ENCODE measurements at regions not wholly inside any gene's neighbourhood (a gene's known extent, or its start where the extent isn't known, plus 50 kb on each side); places are given as distances from the start of the nearest gene placed in this dataset.
"Not testable (repeated sequence)": the region's sequence is repeated elsewhere in the genome, so short reads cannot be mapped to it uniquely, and the experiment has no call there.

DNA sequence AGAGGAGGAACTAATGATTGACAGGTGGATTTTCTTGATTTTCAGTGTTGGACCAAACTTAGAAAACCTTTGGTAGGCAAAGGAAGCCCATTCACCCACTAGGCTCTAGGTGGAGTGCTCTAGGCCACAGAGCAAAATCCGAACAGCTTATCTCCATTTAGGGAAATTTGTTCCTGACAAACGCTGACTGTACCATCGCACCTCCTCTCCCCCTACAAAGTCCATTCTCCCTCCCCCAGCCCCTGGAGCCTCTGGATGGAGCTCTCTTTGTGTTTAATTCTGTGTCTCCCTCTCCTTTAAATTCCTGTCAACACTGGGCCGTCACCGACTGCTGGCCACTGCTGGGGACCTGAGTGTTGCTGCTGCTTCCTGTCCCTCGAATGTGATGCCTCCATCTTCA is 350.1 kb upstream of the IRX2 start:
- no peak overlapping the region for H2AFZ ChIP-seq (ENCODE audit: low read depth, low read length)
- H3K4me1 ChIP-seq (ENCODE audit: insufficient read depth, low read length), result peaks cover 39% of the 10 kb centered on the region
- H3K4me3 ChIP-seq (ENCODE audit: low read length), result no peak overlapping the region
- H3K9me3 ChIP-seq (ENCODE audit: low read length), result no peaks in the 10 kb centered on the region
- no peaks in the 10 kb centered on the region for H3K36me3 ChIP-seq (ENCODE audit: insufficient read depth, low read length)
- H3K27me3 ChIP-seq (ENCODE audit: insufficient read depth, low read length), result no peaks in the 10 kb centered on the region

DNA sequence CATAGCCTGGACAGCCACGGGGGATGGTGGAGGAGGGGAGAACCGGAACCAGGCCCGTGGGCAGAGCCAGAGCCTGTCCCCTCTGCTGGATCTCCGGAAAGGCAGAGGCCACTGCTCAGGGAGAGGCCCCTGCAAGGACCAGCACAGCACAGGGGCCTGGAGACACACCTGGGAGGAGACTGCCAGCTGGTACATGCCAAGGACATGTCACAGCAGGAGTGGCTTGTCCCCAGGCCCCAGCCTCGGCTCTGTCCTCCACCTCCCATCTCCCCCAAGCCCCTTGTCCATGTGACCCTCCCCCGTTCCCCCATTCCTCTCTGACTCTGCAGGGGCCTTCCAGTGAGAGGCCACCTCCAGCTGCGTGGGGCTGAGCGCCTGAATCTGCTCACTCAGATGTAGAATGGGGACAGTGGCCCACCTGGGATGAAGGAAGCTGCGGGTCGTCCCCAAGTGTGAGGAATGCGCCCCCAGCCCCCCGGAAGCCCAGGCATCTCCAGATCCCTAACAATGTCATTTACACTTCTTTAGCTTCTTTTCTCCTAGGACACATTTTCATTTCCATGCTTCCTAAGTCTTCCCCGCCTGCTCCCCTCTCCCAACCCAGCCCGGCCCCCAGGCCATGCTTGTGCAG is 349.6 kb upstream of the IRX2 start:
- Histone ChIP-seq H3K4me1 (ENCODE audit: insufficient read depth, low read length) (peaks cover 39% of the 10 kb centered on the region), H3K9me3 (ENCODE audit: low read length) (no peaks in the 10 kb centered on the region), H2AFZ (ENCODE audit: low read depth, low read length) (no peak overlapping the region), H3K36me3 (ENCODE audit: insufficient read depth, low read length) (no peaks in the 10 kb centered on the region), H3K4me3 (ENCODE audit: low read length) (no peak overlapping the region), H3K27me3 (ENCODE audit: insufficient read depth, low read length) (no peaks in the 10 kb centered on the region)

DNA sequence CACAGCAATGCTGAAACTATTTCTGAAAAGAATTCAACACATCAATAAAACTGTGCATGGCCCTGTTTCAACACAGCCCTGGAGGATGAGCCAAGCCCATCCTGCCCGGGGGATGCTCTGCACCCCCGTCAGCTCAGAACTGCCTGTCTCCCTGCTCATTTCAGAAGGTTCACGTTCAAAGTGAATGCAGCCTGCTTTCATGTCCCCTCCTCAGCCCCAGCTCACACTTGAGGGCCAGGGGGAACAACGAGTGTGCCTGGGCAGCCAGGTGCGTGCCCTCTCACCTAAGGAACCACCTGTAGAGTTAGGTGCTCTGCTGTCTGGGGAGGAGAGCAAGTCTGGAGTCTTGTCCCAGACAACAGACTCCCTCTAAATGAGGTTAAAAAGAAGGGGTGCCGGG is 348.5 kb upstream of the IRX2 start:
- Histone ChIP-seq H3K27me3 (ENCODE audit: insufficient read depth, low read length) (no peaks in the 10 kb centered on the region), H3K36me3 (ENCODE audit: insufficient read depth, low read length) (no peaks in the 10 kb centered on the region), H3K4me1 (ENCODE audit: insufficient read depth, low read length) (peaks cover 35% of the 10 kb centered on the region), H2AFZ (ENCODE audit: low read depth, low read length) (no peak overlapping the region), H3K4me3 (ENCODE audit: low read length) (no peak overlapping the region), H3K9me3 (ENCODE audit: low read length) (no peaks in the 10 kb centered on the region)

DNA sequence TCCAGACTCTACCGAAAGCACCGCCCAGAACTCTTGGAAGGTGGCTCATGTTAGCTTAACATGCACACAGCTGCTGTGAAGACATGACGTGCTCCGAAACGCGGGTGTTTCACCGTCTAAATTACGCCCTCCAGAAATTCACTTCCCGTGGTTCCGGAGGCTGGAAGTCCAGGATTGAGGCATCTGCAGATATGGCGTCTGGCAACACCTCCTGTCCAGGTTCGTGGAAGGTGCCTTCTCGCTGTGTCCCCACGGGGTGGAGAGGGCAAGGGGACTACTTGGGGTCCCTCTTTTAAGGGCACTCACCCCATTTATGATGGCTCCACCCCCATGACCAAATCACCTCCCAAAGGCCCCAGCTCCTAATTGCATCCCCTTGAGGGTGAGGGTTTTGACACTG is 348.0 kb upstream of the IRX2 start:
- Histone ChIP-seq H3K27me3 (ENCODE audit: insufficient read depth, low read length) (no peaks in the 10 kb centered on the region), H3K36me3 (ENCODE audit: insufficient read depth, low read length) (no peaks in the 10 kb centered on the region), H3K4me3 (ENCODE audit: low read length) (no peak overlapping the region), H3K4me1 (ENCODE audit: insufficient read depth, low read length) (peaks cover 31% of the 10 kb centered on the region), H2AFZ (ENCODE audit: low read depth, low read length) (no peak overlapping the region), H3K9me3 (ENCODE audit: low read length) (no peaks in the 10 kb centered on the region)

DNA sequence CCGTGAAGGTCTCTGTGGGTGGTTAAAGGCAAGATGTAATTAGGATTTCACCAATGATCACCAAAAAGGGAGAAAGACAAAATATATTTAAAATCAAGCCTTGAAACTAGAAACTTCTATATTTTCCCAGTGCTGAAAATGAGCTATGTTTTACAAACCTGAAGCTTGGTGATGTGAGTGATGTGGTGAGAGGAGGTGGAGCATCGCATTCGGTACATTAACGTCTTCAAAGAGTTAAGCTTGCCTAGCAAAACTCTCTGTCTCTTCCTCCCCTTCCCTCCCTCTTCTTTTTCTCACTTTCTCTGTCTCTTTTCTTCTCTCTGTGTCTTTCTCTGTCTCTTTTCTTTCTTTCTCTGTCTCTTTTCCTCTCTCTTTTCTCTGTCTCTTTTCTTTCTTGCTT is 347.3 kb upstream of the IRX2 start:
- no peaks in the 10 kb centered on the region for H3K9me3 ChIP-seq (ENCODE audit: low read length)
- H2AFZ ChIP-seq (ENCODE audit: low read depth, low read length), result no peak overlapping the region
- no peaks in the 10 kb centered on the region for H3K36me3 ChIP-seq (ENCODE audit: insufficient read depth, low read length)
- H3K4me3 ChIP-seq (ENCODE audit: low read length), result no peak overlapping the region
- no peaks in the 10 kb centered on the region for H3K27me3 ChIP-seq (ENCODE audit: insufficient read depth, low read length)
- peaks cover 24% of the 10 kb centered on the region for H3K4me1 ChIP-seq (ENCODE audit: insufficient read depth, low read length)

DNA sequence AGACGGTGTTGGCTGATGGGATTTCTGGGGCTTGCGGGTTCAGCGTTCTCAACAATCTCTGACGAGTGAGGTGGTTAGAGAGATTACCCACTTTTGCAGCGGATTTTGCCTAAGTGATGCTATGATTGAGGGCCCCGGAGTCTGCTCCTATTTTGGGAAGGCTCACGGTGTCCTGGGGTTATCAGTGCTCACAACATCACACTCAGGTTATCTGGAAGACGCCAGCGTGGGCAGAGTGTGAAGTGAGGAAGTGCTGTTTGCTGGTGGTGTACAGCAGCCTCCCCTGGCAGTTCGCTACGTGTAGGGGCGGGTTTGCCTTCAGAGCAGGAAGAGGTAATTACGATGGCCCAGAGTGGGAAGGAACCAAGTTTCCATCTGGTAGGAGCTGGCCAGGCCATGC is 341.2 kb upstream of the IRX2 start:
- Histone ChIP-seq H2AFZ (ENCODE audit: low read depth, low read length) (no peak overlapping the region), H3K36me3 (ENCODE audit: insufficient read depth, low read length) (no peaks in the 10 kb centered on the region), H3K9me3 (ENCODE audit: low read length) (no peaks in the 10 kb centered on the region), H3K4me3 (ENCODE audit: low read length) (no peak overlapping the region), H3K27me3 (ENCODE audit: insufficient read depth, low read length) (no peaks in the 10 kb centered on the region), H3K4me1 (ENCODE audit: insufficient read depth, low read length) (no peaks in the 10 kb centered on the region)

DNA sequence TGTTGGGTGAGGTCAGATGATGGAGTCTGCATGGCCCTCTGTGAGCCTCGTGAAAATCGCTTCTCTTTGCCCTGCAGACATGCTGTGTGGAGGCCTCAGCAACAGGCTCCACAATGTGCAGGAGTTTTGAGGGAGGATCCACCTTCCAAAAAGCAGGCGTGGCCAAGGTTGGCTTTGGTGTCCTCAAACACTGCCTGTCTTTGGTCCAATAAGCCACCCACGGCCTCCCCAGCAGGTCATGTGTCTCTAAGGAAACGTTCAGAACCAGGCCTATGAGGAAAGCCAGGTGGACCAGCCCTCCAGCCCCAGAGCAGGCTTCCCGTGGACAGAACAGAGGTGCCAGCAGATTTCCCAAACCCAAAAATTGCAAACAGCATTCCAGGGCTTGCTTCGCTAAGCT is 340.7 kb upstream of the IRX2 start:
- Histone ChIP-seq H3K4me3 (ENCODE audit: low read length) (no peak overlapping the region), H3K9me3 (ENCODE audit: low read length) (no peaks in the 10 kb centered on the region), H3K36me3 (ENCODE audit: insufficient read depth, low read length) (no peaks in the 10 kb centered on the region), H3K4me1 (ENCODE audit: insufficient read depth, low read length) (no peaks in the 10 kb centered on the region), H3K27me3 (ENCODE audit: insufficient read depth, low read length) (no peaks in the 10 kb centered on the region), H2AFZ (ENCODE audit: low read depth, low read length) (no peak overlapping the region)

DNA sequence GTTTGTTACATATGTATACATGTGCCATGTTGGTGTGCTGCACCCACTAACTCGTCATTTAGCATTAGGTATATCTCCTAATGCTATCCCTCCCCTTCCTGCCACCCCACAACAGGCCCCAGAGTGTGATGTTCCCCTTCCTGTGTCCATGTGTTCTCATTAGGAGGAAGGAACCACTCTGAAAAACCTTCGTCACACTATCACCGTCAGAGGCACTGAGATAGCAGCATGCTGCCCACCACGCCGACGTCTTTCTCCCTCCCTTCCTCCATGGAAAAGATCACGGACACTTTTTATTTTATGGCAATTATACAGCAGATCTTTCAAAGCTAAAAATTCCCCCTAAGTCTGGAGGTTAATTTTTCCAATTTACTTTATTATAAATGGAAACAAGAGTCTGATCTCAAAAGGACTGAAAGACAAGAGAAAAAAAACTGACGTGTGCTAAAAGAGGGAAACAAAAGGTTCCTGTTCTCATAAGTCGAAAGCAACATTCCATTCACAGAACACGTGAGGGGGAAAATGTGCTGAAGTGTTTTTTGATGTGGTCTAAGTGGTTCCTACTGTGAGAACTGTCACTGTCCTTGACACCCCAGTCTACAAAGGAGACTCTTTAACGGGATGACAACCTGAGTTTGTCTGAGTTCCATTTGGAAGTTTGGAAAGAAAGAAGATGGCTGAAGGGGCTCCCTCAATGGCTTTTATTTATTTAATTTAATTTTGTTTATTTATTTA is 339.7 kb upstream of the IRX2 start:
- H3K4me1 ChIP-seq (ENCODE audit: insufficient read depth, low read length), result no peaks in the 10 kb centered on the region
- H3K9me3 ChIP-seq (ENCODE audit: low read length), result no peaks in the 10 kb centered on the region
- no peak overlapping the region for H3K4me3 ChIP-seq (ENCODE audit: low read length)
- no peaks in the 10 kb centered on the region for H3K36me3 ChIP-seq (ENCODE audit: insufficient read depth, low read length)
- H3K27me3 ChIP-seq (ENCODE audit: insufficient read depth, low read length), result no peaks in the 10 kb centered on the region
- H2AFZ ChIP-seq (ENCODE audit: low read depth, low read length), result no peak overlapping the region

DNA sequence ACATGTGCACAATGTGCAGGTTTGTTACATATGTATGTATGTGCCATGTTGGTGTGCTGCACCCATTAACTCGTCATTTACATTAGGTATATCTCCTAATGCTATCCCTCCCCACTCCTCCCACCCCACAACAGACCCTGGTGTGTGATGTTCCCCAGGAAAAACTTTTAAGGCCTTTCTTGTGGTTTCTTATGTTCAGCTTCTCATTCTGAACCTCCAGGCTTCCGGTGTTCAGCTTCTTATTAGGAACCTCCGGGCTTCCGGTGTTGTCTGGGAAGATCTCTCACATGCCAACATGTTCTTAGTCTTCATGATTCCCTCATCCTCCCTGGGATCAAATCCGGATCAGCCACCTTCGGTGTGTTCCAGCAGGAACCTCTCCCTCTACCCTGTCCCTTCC is 338.8 kb upstream of the IRX2 start:
- H3K9me3 ChIP-seq (ENCODE audit: low read length); H3K4me1 ChIP-seq (ENCODE audit: insufficient read depth, low read length); H3K36me3 ChIP-seq (ENCODE audit: insufficient read depth, low read length); H3K27me3 ChIP-seq (ENCODE audit: insufficient read depth, low read length); H3K4me3 ChIP-seq (ENCODE audit: low read length); H2AFZ ChIP-seq (ENCODE audit: low read depth, low read length): not testable (repeated sequence)

DNA sequence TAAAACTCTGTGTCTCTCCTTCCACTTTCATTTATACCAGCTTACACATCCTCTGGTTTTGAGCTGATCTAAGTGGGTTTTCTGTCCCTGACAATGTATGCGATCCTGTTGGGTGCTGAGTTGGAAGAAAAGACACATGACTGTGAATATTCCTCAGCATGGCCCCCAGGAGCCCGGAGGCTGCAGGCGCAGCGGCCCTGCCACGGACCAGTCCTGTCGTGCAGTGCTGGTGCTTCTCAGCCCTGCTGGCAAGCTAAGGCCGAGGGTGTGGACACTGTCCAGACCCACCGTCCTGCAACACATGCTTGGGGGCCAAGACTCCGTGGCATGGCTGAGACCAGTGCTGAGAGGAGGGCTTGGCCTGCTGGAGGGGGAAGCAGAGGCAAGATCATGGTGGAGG is 328.9 kb upstream of the IRX2 start:
- Histone ChIP-seq H3K27me3 (ENCODE audit: insufficient read depth, low read length) (no peaks in the 10 kb centered on the region), H3K36me3 (ENCODE audit: insufficient read depth, low read length) (no peaks in the 10 kb centered on the region), H3K4me3 (ENCODE audit: low read length) (no peak overlapping the region), H3K9me3 (ENCODE audit: low read length) (peaks cover 2% of the 10 kb centered on the region), H2AFZ (ENCODE audit: low read depth, low read length) (no peak overlapping the region), H3K4me1 (ENCODE audit: insufficient read depth, low read length) (no peaks in the 10 kb centered on the region)

DNA sequence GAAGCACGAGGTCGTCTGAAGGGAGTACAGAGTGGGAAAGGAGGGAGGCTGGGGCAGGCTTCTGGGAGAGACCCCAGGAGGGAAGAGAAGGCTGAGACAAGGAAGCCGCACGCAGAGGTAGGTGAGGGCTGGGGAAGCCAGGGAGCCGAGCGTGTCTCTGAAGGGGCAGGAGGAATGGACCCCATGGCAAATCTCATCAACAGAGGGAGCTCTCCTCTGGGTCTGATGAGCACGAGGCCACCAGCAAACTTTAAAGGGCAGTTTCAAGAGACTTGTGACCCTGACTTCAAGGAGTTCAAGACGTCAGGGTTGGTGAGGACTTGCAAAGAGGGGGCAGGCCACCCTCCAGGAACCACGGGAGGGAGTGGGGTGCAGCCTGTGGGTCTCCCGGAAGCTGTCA is 326.2 kb upstream of the IRX2 start:
- Histone ChIP-seq H2AFZ (ENCODE audit: low read depth, low read length) (no peak overlapping the region), H3K4me3 (ENCODE audit: low read length) (no peak overlapping the region), H3K4me1 (ENCODE audit: insufficient read depth, low read length) (no peaks in the 10 kb centered on the region), H3K27me3 (ENCODE audit: insufficient read depth, low read length) (no peaks in the 10 kb centered on the region), H3K9me3 (ENCODE audit: low read length) (peaks cover 2% of the 10 kb centered on the region), H3K36me3 (ENCODE audit: insufficient read depth, low read length) (no peaks in the 10 kb centered on the region)

DNA sequence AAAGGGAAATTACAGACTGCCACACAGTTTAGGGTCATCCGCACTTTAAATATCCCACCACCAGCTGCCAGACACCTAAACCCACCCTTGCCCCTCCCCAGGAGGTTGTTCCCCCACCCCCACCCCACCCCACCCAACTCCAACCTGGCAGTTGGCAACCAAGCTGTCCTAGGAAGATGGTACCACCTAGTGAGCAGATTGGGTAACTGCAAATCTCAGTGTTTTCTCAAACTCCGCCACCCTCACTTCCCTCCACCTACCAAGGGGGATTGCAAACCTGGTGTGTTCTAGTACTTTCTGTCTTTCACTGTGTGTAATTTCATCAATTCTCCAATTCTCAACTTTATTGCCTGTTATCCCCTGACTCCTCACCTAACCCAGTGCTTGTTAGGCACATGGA is 323.8 kb upstream of the IRX2 start:
- H3K4me1 ChIP-seq (ENCODE audit: insufficient read depth, low read length), result no peaks in the 10 kb centered on the region
- H3K36me3 ChIP-seq (ENCODE audit: insufficient read depth, low read length), result no peaks in the 10 kb centered on the region
- H2AFZ ChIP-seq (ENCODE audit: low read depth, low read length), result no peak overlapping the region
- no peaks in the 10 kb centered on the region for H3K27me3 ChIP-seq (ENCODE audit: insufficient read depth, low read length)
- H3K9me3 ChIP-seq (ENCODE audit: low read length), result no peaks in the 10 kb centered on the region
- H3K4me3 ChIP-seq (ENCODE audit: low read length), result no peak overlapping the region

DNA sequence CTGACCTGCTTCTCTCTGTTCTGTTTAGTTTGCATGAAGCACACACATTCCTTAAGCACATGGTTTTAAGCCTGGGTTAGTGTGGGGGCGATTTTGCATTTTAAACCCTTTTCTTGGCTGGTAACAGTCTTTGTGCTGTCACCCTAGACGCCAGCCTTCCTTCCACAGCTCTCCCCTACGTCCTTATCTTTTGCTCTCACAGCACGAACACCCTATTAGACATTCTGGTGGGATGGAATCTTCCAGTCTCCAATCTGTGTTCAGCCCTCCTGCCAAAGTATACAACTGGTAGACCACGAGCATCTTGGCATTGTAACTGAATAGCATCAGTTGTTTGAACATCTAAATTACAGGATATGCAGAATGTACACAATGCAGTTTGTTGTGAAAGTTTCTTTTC is 316.9 kb upstream of the IRX2 start:
- Histone ChIP-seq H3K27me3 (ENCODE audit: insufficient read depth, low read length) (no peaks in the 10 kb centered on the region), H3K4me1 (ENCODE audit: insufficient read depth, low read length) (no peaks in the 10 kb centered on the region), H3K9me3 (ENCODE audit: low read length) (no peaks in the 10 kb centered on the region), H2AFZ (ENCODE audit: low read depth, low read length) (no peak overlapping the region), H3K4me3 (ENCODE audit: low read length) (no peak overlapping the region), H3K36me3 (ENCODE audit: insufficient read depth, low read length) (no peaks in the 10 kb centered on the region)

DNA sequence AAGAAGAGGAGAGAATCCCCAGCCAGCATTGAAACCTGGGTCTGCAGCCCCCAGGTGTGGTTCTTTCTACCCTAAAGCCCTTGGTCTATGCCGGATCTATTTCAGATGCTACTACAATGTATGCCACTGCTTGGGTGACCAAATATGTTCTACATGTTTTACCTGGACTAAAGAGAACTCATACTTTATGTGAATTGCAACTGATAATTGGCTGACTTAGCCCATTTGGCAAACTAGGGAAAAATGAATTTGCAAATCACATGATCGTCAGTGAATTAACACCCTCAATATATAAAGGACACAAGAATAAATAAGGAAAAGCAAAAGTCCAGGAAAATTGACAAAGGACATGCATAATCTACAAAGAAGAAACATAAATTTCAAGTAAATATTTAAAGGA is 308.8 kb upstream of the IRX2 start:
- H3K9me3 ChIP-seq (ENCODE audit: low read length), result peaks cover 4% of the 10 kb centered on the region
- H3K36me3 ChIP-seq (ENCODE audit: insufficient read depth, low read length), result no peaks in the 10 kb centered on the region
- H3K27me3 ChIP-seq (ENCODE audit: insufficient read depth, low read length), result no peaks in the 10 kb centered on the region
- no peak overlapping the region for H2AFZ ChIP-seq (ENCODE audit: low read depth, low read length)
- H3K4me3 ChIP-seq (ENCODE audit: low read length), result no peak overlapping the region
- H3K4me1 ChIP-seq (ENCODE audit: insufficient read depth, low read length), result peaks cover 9% of the 10 kb centered on the region

Data from neuron (in vitro differentiated cells).